ENCODE measurements at regions not wholly inside any gene's neighbourhood (a gene's known extent, or its start where the extent isn't known, plus 50 kb on each side); places are given as distances from the start of the nearest gene placed in this dataset.

GRCh38 chr15:93707751-93708150 is 523.6 kb upstream of the MCTP2 start:
- Histone ChIP-seq H3K36me3 (ENCODE audit: low read depth, missing control alignments) (no peaks in the 10 kb centered on the region), H3K4me1 (no peaks in the 10 kb centered on the region), H3K27me3 (no peaks in the 10 kb centered on the region), H3K4me3 (no peak overlapping the region), H3K27ac (no peak overlapping the region), H3K9me3 (no peaks in the 10 kb centered on the region)
- intact Hi-C loops (cut with DNase I; ENCODE audit: low total_unique reads) = no loop called here
- TF ChIP-seq CTCF (IDR thresholded peaks at IDR 0.05) (no peak), POLR2A (IDR thresholded peaks at IDR 0.05) (no peak)
- no peak for DNase-seq
- 62 to 80% methylated on average over 5 of the region's 5 CpGs for WGBS, 2 donors

GRCh38 chr15:93706495-93707292 is 524.7 kb upstream of the MCTP2 start:
- TF ChIP-seq POLR2A (IDR thresholded peaks at IDR 0.05) (no peak), CTCF (IDR thresholded peaks at IDR 0.05) (no peak)

GRCh38 chr15:93705753-93706455 is 525.5 kb upstream of the MCTP2 start:
- H3K27me3 ChIP-seq = no peaks in the 10 kb centered on the region
- H3K36me3 ChIP-seq (ENCODE audit: low read depth, missing control alignments) = no peaks in the 10 kb centered on the region
- DNase-seq = no peak
- no peaks in the 10 kb centered on the region for H3K9me3 ChIP-seq
- H3K4me1 ChIP-seq = no peaks in the 10 kb centered on the region
- no peak overlapping the region for H3K27ac ChIP-seq
- no peak overlapping the region for H3K4me3 ChIP-seq
- WGBS, 2 donors = 63 to 74% methylated on average over 7 of the region's 7 CpGs
- intact Hi-C loops (cut with DNase I; ENCODE audit: low total_unique reads) = no loop called here
- no peak for TF ChIP-seq CTCF (IDR thresholded peaks at IDR 0.05)
- TF ChIP-seq POLR2A (IDR thresholded peaks at IDR 0.05) = no peak

More at GRCh38 chr15:93706495-93707292, 524.7 kb upstream of the MCTP2 start:
- Histone ChIP-seq H3K4me1 (no peaks in the 10 kb centered on the region), H3K27ac (no peak overlapping the region), H3K4me3 (no peak overlapping the region), H3K9me3 (no peaks in the 10 kb centered on the region), H3K27me3 (no peaks in the 10 kb centered on the region), H3K36me3 (ENCODE audit: low read depth, missing control alignments) (no peaks in the 10 kb centered on the region)
- WGBS, 2 donors = 61% methylated on average over 7 of the region's 7 CpGs
- intact Hi-C loops (cut with DNase I; ENCODE audit: low total_unique reads) = no loop called here
- peak; percentile 19 for DNase-seq

GRCh38 chr15:93703092-93703739 is 528.1 kb upstream of the MCTP2 start:
- 61 to 65% methylated on average over 2 of the region's 2 CpGs for WGBS, 2 donors
- no peak overlapping the region for H3K27ac ChIP-seq
- H3K9me3 ChIP-seq = no peaks in the 10 kb centered on the region
- H3K36me3 ChIP-seq (ENCODE audit: low read depth, missing control alignments) = no peaks in the 10 kb centered on the region
- H3K4me3 ChIP-seq = no peak overlapping the region
- intact Hi-C loops (cut with DNase I; ENCODE audit: low total_unique reads) = no loop called here
- no peak for DNase-seq
- no peak for TF ChIP-seq CTCF (IDR thresholded peaks at IDR 0.05)
- TF ChIP-seq POLR2A (IDR thresholded peaks at IDR 0.05) = no peak
- H3K4me1 ChIP-seq = no peaks in the 10 kb centered on the region
- no peaks in the 10 kb centered on the region for H3K27me3 ChIP-seq

Data from testis (tissue), 2 donors.